ENCODE measurements at regions not wholly inside any gene's neighbourhood (a gene's known extent, or its start where the extent isn't known, plus 50 kb on each side); places are given as distances from the start of the nearest gene placed in this dataset.
"Not testable (repeated sequence)": the region's sequence is repeated elsewhere in the genome, so short reads cannot be mapped to it uniquely, and the experiment has no call there.

- Histone ChIP-seq H3K27me3 (ENCODE audit: low read depth) (no peaks in the 10 kb centered on the region), H3K36me3 (replicated peaks) (no peaks in the 10 kb centered on the region), H3K4me1 (no peaks in the 10 kb centered on the region), H3K9me3 (no peaks in the 10 kb centered on the region), H3K4me3 (no peak overlapping the region)
- DNase-seq (ENCODE audit: low spot score in 2 of 2), result no peak
- in situ Hi-C loops (cut with MboI; ENCODE audit: low sequenced_read_pairs), result no loop called here
Measured at GRCh38 chr5:98516701-98517100, 256.8 kb upstream of the RGMB start.

DNA sequence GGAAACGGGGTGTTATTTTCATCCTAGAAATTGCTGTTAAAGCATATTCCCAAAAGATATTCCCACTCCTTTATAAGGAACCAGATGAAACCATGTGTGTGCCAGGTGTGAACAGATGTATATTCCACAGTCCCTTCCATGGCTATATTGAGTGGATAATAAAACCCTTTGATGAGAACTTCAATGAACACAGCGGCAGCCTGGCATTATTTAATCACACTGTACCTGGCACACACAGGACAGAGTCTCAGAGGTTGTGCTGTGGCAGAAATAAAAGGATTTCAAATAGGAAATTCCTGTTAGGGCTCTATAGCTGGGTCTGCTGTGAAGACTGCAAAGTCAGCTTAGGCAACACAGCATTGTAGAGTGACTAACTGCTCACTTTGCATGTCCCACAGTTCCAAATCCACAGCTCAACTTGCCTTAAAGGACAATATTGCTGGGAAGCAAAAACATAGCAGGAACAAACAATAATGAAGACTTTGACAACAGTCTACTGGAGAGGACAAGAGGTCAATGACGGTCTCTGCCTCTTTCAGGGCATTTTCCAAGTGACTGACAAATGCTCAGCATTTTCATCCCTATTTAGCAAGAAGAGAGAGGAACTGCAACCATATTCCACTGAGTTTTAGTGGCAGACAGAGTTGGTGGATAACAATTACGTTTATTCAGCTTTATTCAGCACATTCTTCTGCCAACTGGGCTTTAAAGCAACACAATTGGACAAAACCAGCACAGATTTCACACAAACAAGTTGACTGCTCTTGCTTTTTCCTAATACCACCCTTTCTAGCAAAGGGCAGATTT lies 255.7 kb upstream of the RGMB start:
- in situ Hi-C loops (cut with MboI; ENCODE audit: low sequenced_read_pairs), result no loop called here
- Histone ChIP-seq H3K4me1 (no peaks in the 10 kb centered on the region), H3K4me3 (no peak overlapping the region), H3K27me3 (ENCODE audit: low read depth) (no peaks in the 10 kb centered on the region), H3K9me3 (no peaks in the 10 kb centered on the region), H3K36me3 (replicated peaks) (no peaks in the 10 kb centered on the region)
- DNase-seq (ENCODE audit: low spot score in 2 of 2), result no peak

GRCh38 chr5:98518754-98519153 lies 254.7 kb upstream of the RGMB start:
- H3K4me1 ChIP-seq, result no peaks in the 10 kb centered on the region
- H3K9me3 ChIP-seq, result no peaks in the 10 kb centered on the region
- no peak for DNase-seq (ENCODE audit: low spot score in 2 of 2)
- H3K36me3 ChIP-seq (replicated peaks), result no peaks in the 10 kb centered on the region
- in situ Hi-C loops (cut with MboI; ENCODE audit: low sequenced_read_pairs), result no loop called here
- H3K4me3 ChIP-seq, result no peak overlapping the region
- no peaks in the 10 kb centered on the region for H3K27me3 ChIP-seq (ENCODE audit: low read depth)

DNA sequence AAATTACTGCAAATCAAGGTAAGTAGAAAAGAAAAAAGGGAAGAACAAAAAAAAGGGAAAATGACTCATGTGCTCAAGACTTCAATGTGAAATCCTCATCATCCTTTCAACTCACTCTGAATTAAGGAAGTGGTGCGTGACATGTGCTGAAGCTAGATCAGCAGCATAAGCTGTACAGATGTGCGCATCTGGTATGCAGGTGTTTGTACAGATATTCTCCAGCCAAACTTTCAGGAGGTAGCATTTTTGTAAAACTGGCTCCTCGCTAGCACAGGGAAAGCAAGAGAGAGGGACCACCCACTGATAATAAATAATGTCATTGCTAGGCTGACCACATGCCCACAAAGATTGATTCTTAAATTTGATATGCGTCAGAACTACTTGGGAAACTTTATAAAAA lies 253.9 kb upstream of the RGMB start:
- H3K9me3 ChIP-seq, result no peaks in the 10 kb centered on the region
- DNase-seq (ENCODE audit: low spot score in 2 of 2), result no peak
- in situ Hi-C loops (cut with MboI; ENCODE audit: low sequenced_read_pairs), result no loop called here
- H3K4me1 ChIP-seq, result no peaks in the 10 kb centered on the region
- H3K4me3 ChIP-seq, result no peak overlapping the region
- no peaks in the 10 kb centered on the region for H3K27me3 ChIP-seq (ENCODE audit: low read depth)
- H3K36me3 ChIP-seq (replicated peaks), result no peaks in the 10 kb centered on the region

- no peak overlapping the region for H3K4me3 ChIP-seq
- no peaks in the 10 kb centered on the region for H3K36me3 ChIP-seq (replicated peaks)
- no peaks in the 10 kb centered on the region for H3K9me3 ChIP-seq
- in situ Hi-C loops (cut with MboI; ENCODE audit: low sequenced_read_pairs), result no loop called here
- no peaks in the 10 kb centered on the region for H3K4me1 ChIP-seq
- no peaks in the 10 kb centered on the region for H3K27me3 ChIP-seq (ENCODE audit: low read depth)
- no peak for DNase-seq (ENCODE audit: low spot score in 2 of 2)
Measured at GRCh38 chr5:98521821-98522220, 251.6 kb upstream of the RGMB start.

DNA sequence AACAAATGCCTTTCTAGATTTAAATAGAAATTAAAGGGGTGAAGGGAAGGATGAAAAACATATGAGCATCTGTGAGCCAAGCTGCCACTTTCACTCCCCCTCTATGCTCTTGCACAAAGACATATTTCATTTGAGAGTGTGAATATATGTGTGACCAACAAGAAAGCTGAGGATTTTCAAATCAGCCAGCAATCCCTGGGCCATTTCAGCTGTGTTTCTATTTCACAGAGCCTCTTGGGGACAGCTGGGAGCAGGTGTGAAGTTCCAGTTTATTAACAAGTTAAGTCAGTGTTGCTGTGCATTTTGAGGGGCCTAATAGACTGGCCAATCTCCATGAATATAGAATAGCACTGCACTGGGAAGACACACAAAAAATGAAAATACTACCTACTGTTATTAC lies 248.7 kb upstream of the RGMB start:
- in situ Hi-C loops (cut with MboI; ENCODE audit: low sequenced_read_pairs), result no loop called here
- no peaks in the 10 kb centered on the region for H3K4me1 ChIP-seq
- no peak for DNase-seq (ENCODE audit: low spot score in 2 of 2)
- H3K4me3 ChIP-seq, result no peak overlapping the region
- no peaks in the 10 kb centered on the region for H3K9me3 ChIP-seq
- H3K36me3 ChIP-seq (replicated peaks), result no peaks in the 10 kb centered on the region
- H3K27me3 ChIP-seq (ENCODE audit: low read depth), result no peaks in the 10 kb centered on the region

DNA sequence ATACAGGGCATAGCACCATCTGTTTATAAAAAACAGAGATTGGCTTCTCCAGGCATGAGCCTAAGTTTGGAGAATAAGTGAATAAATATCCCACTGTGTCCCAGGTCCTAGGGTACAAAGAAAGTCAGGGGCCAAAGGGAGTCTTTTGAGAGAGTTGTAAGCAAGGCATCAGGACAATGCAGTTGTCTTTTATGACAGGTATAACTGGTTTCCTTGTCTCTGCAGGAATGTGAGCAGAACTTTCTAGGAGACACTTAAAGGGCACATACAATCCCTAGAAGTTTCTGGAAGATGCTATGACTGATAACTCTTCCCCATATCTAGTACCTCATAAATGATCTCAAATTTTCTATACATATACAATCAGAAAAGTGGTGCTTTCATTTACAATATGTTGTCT lies 245.6 kb upstream of the RGMB start:
- no peaks in the 10 kb centered on the region for H3K36me3 ChIP-seq (replicated peaks)
- H3K27me3 ChIP-seq (ENCODE audit: low read depth), result no peaks in the 10 kb centered on the region
- H3K4me1 ChIP-seq, result no peaks in the 10 kb centered on the region
- DNase-seq (ENCODE audit: low spot score in 2 of 2), result no peak
- in situ Hi-C loops (cut with MboI; ENCODE audit: low sequenced_read_pairs), result no loop called here
- no peaks in the 10 kb centered on the region for H3K9me3 ChIP-seq
- H3K4me3 ChIP-seq, result no peak overlapping the region

- H3K4me3 ChIP-seq, result no peak overlapping the region
- no peaks in the 10 kb centered on the region for H3K27me3 ChIP-seq (ENCODE audit: low read depth)
- no peak for DNase-seq (ENCODE audit: low spot score in 2 of 2)
- no peaks in the 10 kb centered on the region for H3K4me1 ChIP-seq
- H3K36me3 ChIP-seq (replicated peaks), result no peaks in the 10 kb centered on the region
- in situ Hi-C loops (cut with MboI; ENCODE audit: low sequenced_read_pairs), result no loop called here
- H3K9me3 ChIP-seq, result no peaks in the 10 kb centered on the region
Measured at GRCh38 chr5:98529321-98529720, 244.1 kb upstream of the RGMB start.

DNA sequence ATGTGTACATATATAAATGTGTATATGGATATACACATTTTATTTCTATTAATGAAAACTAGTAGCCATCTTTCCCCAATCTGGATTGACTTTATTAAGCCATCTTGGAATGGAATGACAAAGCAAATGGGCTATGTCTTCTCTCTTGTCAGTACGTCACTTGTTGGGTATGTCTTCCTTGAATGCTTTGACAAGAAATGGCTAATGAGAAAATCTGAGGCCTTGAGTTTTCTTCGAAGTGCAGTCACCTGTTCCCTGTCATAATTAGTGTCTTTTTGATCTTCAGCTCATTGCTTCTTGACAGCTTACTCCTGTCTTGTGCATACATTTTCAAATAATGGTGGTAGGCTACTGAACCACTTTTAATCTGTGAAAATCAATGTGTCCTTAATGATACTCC lies 243.2 kb upstream of the RGMB start:
- Histone ChIP-seq H3K36me3 (replicated peaks) (no peaks in the 10 kb centered on the region), H3K27me3 (ENCODE audit: low read depth) (no peaks in the 10 kb centered on the region), H3K9me3 (no peaks in the 10 kb centered on the region), H3K4me1 (no peaks in the 10 kb centered on the region), H3K4me3 (no peak overlapping the region)
- in situ Hi-C loops (cut with MboI; ENCODE audit: low sequenced_read_pairs), result no loop called here
- no peak for DNase-seq (ENCODE audit: low spot score in 2 of 2)

GRCh38 chr5:98535901-98536300 lies 237.6 kb upstream of the RGMB start:
- H3K9me3 ChIP-seq, result no peaks in the 10 kb centered on the region
- H3K27me3 ChIP-seq (ENCODE audit: low read depth), result no peaks in the 10 kb centered on the region
- in situ Hi-C loops (cut with MboI; ENCODE audit: low sequenced_read_pairs), result no loop called here
- no peak overlapping the region for H3K4me3 ChIP-seq
- no peaks in the 10 kb centered on the region for H3K4me1 ChIP-seq
- no peaks in the 10 kb centered on the region for H3K36me3 ChIP-seq (replicated peaks)
- DNase-seq (ENCODE audit: low spot score in 2 of 2), result no peak

- H3K9me3 ChIP-seq, result no peaks in the 10 kb centered on the region
- H3K4me1 ChIP-seq, result no peaks in the 10 kb centered on the region
- DNase-seq (ENCODE audit: low spot score in 2 of 2), result no peak
- no peaks in the 10 kb centered on the region for H3K36me3 ChIP-seq (replicated peaks)
- H3K27me3 ChIP-seq (ENCODE audit: low read depth), result no peaks in the 10 kb centered on the region
- no peak overlapping the region for H3K4me3 ChIP-seq
- in situ Hi-C loops (cut with MboI; ENCODE audit: low sequenced_read_pairs), result no loop called here
Measured at GRCh38 chr5:98540056-98540455, 233.4 kb upstream of the RGMB start.

GRCh38 chr5:98541641-98542040 lies 231.8 kb upstream of the RGMB start:
- in situ Hi-C loops (cut with MboI; ENCODE audit: low sequenced_read_pairs), result no loop called here
- Histone ChIP-seq H3K36me3 (replicated peaks) (no peaks in the 10 kb centered on the region), H3K4me1 (no peaks in the 10 kb centered on the region), H3K9me3 (no peaks in the 10 kb centered on the region), H3K27me3 (ENCODE audit: low read depth) (no peaks in the 10 kb centered on the region), H3K4me3 (no peak overlapping the region)
- DNase-seq (ENCODE audit: low spot score in 2 of 2), result no peak

GRCh38 chr5:98543490-98543889 lies 230.0 kb upstream of the RGMB start:
- H3K27me3 ChIP-seq (ENCODE audit: low read depth), result no peaks in the 10 kb centered on the region
- H3K4me1 ChIP-seq, result no peaks in the 10 kb centered on the region
- no peak overlapping the region for H3K4me3 ChIP-seq
- H3K9me3 ChIP-seq, result no peaks in the 10 kb centered on the region
- in situ Hi-C loops (cut with MboI; ENCODE audit: low sequenced_read_pairs), result no loop called here
- no peak for DNase-seq (ENCODE audit: low spot score in 2 of 2)
- no peaks in the 10 kb centered on the region for H3K36me3 ChIP-seq (replicated peaks)

GRCh38 chr5:98546924-98547323 lies 226.5 kb upstream of the RGMB start:
- in situ Hi-C loops (cut with MboI; ENCODE audit: low sequenced_read_pairs); H3K4me1 ChIP-seq; H3K36me3 ChIP-seq (replicated peaks); DNase-seq (ENCODE audit: low spot score in 2 of 2); H3K9me3 ChIP-seq; H3K27me3 ChIP-seq (ENCODE audit: low read depth); H3K4me3 ChIP-seq: not testable (repeated sequence)

- Histone ChIP-seq H3K4me3 (no peak overlapping the region), H3K36me3 (replicated peaks) (no peaks in the 10 kb centered on the region), H3K4me1 (no peaks in the 10 kb centered on the region), H3K27me3 (ENCODE audit: low read depth) (no peaks in the 10 kb centered on the region), H3K9me3 (no peaks in the 10 kb centered on the region)
- in situ Hi-C loops (cut with MboI; ENCODE audit: low sequenced_read_pairs), result no loop called here
- no peak for DNase-seq (ENCODE audit: low spot score in 2 of 2)
Measured at GRCh38 chr5:98556712-98557111, 216.8 kb upstream of the RGMB start.

All from HAP-1 (cell line).